GM19025 (cell line): ENCODE measurements at regions not wholly inside any gene's neighbourhood (a gene's known extent, or its start where the extent isn't known, plus 50 kb on each side); places are given as distances from the start of the nearest gene placed in this dataset.

Experiments used
- ATAC-seq: cut with Tn5 transposase; IDR thresholded peaks from one replicate; pipeline ENCODE4 v1.9.1; 2021; ENCODE audit warnings: mild to moderate bottlenecking, low read depth, moderate library complexity; ENCODE audit not compliant: unreplicated experiment

DNA sequence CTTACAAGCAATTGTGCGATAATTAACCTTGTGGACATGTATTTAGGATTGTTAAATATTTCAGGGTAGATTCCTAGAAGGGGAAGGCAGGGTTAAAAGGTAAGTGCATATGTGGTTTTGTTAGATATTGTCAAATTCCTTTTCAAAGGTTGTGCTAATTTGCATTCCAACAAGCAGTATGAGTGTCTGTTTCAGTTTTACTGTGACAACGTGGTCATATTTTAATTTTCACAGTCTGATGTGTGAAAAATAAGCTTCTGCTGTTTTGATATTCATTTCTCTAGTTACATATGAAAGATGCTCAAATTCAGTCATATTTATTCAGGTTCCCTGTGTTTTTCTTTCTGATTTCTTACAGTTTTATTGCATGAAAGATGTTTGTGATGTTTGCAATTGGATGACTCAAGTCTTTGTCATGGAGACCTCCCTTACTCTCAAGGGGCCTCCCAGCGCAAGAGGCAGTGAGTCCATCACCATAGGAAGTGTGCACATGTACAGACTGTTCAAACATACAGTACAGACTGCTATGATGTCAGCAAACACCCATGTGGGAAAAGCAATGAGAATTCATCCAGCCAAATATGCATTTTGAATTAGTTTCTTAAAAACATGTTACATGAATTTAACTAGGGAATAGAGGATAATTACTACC is 310.8 kb downstream of the GALR1 start:
- peak; percentile 83 for ATAC-seq

- no peak for ATAC-seq
Measured at GRCh38 chr18:77566604-77567003, 317.0 kb downstream of the GALR1 start.

GRCh38 chr18:77567205-77567604 is 317.6 kb downstream of the GALR1 start:
- ATAC-seq: no peak

DNA sequence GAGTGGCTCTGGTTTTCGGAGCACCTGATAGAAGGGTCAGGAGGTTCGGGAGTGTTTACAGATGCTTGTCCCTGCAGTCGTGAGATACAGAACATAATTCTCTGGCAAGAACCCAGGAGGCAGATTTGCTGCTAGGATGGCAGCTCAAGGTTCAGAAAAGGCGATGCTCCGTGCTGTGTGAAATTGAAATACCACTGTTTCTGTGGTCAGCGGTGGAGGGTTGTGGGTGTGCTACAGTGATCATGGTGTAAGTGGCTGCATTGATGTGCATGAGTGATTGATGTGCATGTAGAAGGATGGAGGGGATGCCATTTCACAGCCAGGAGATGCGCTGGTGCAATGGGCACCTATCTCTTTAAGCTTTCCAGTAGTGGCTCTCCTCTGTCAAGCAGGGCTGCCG is 322.1 kb downstream of the GALR1 start:
- ATAC-seq: no peak

- ATAC-seq: no peak
Measured at GRCh38 chr18:77572537-77572936, 322.9 kb downstream of the GALR1 start.

- ATAC-seq: no peak
Measured at GRCh38 chr18:77573571-77573970, 323.9 kb downstream of the GALR1 start.

DNA sequence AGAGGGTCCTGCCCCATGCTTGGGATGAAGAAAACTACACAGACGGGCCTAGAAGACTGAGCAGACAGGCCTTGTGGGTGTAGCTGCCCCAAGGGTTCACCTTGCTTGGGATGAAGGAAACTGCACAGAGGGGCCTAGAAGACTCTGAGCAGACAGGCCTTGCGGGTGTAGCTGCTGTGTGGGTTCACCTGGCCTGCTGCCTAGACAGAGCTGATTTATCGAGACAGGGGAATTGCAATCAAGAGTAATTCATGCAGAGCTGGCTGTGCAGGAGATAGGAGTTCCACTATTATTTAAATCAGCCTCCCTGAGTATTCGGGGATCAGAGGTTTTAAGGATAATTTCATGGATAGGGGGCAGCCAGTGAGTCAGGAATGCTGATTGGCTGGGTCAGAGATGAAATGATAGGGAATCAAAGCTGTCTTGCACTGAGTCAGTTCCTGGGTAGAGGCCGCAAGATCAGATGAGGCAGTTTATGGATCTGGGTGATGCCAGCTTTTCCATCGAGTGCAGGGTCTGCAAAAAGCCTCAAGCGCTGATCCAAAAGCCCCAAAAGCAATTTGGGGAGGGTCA is 341.4 kb downstream of the GALR1 start:
- ATAC-seq: no peak

DNA sequence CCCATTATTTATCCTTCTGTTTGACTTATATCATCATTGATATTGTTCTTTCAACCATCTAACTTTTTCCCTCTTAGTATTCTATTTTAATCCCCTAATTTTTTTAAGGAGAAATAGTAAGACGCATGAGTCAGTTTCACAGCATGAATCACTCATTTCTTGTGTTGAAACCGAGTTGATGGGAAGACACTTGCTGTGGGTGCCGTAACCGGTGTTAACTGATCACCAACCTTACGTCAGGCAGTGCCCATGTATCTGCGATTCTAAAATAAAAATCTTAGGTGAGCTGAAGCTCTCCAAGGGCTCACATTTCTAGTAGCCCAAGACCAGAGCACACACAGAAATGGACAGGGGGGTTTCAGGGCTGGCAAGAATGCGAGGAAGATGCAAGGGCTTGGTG is 348.1 kb downstream of the GALR1 start:
- ATAC-seq: no peak

DNA sequence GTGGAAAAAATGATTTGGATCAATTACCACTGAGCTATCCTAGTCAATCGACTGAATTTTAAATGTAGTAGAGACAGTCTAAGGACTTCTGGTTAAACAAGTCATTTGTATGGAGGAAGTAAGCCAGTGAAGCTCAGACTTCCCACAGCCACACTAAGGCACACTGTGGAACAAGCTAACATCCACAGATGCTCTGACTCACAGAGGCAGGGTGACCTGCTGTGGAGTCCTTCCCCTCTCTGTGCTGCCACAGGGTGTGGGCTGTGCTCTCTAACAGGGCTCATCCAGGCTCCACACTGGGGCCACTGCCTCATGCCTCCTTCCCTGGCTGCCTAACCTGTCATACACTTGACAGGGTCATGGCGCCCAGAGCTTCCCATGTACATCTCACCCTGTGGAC is 351.0 kb downstream of the GALR1 start:
- ATAC-seq: no peak

GRCh38 chr18:77601567-77601966 is 351.9 kb downstream of the GALR1 start:
- no peak for ATAC-seq

DNA sequence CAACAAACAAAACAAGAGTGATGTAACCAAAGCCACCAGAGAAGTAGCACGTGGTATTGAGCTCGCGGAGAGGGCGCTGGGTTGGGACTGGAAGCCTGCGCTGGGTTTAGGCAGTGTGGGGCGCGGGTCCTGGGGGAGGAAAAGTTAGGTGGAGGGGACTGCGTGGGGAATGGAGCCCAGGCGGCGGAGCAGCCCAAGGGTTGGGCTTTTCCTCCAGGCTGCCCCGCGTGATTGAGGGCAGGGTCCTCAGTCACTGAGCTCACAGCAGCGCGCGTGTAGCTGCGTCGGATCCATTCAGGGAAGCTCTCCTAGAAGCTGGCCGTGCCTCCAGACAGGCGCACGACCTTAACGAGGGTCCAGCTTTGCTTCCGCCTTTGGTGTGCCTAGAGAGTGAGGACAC is 357.4 kb downstream of the GALR1 start:
- no peak for ATAC-seq

- no peak for ATAC-seq
Measured at GRCh38 chr18:77608807-77609206, 359.2 kb downstream of the GALR1 start.

DNA sequence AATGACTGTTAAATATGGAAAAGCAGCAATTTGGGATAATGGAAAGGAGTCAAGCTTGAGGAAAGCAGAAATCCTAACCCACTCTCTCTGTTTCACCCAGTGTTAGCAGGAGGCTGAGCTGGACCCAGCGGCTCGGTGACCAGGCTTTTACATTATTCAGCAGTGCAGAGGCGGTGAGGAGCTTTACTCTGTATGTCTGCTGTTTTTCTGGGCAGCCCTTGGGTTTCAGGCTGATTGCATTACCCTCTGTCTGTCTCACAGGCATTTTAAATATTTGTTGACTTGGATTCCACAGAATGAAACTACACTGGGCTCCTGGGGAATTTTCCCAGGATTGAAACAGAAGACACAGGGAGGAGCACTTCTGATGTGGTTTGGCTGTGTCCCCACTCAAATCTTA is 368.0 kb downstream of the GALR1 start:
- no peak for ATAC-seq

- ATAC-seq: no peak
Measured at GRCh38 chr18:77619525-77619924, 369.9 kb downstream of the GALR1 start.

- no peak for ATAC-seq
Measured at GRCh38 chr18:77622009-77622692, 372.5 kb downstream of the GALR1 start.

GRCh38 chr18:77632758-77633157 is 383.1 kb downstream of the GALR1 start:
- no peak for ATAC-seq

DNA sequence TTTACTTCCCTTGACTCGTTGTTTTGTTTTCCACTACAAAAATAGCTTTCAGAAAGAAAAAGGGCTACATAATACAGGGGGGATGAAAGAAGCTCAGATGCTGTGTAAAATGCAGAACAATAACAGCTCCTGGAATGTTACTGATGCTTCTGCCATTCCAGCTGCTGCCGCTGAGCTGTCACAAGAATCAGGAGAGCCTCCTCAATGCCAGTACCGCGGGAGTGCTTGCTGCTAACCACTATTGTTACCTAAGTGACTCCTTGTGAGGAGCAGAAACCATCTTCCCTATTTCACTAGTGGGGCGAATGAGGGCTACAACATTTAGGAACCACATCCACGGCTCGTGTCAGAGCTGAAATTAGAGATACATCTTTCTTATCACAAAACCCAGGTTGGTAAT is 384.8 kb downstream of the GALR1 start:
- no peak for ATAC-seq

- ATAC-seq: no peak
Measured at GRCh38 chr18:77635451-77635850, 385.8 kb downstream of the GALR1 start.

DNA sequence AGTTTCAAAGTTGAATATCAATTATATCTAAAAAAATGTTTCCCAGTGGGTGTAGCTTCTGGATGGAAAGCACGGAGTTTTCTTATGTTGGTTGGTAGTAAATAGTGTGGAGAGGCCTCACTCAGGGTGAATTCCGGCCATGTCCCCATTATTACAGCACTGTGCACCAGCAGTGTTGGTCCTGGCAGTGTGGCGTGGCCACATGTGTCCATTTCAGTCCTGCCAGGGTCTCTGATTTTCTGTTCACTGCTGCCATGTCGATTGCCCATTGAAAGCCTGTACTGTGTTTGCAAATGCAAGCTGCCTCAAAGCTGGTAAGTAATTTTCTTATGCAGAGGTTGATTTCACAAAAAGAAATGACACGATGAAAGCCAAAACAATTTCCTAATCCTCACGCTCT is 386.2 kb downstream of the GALR1 start:
- no peak for ATAC-seq

GRCh38 chr18:77645170-77645872 is 395.7 kb downstream of the GALR1 start:
- no peak for ATAC-seq

DNA sequence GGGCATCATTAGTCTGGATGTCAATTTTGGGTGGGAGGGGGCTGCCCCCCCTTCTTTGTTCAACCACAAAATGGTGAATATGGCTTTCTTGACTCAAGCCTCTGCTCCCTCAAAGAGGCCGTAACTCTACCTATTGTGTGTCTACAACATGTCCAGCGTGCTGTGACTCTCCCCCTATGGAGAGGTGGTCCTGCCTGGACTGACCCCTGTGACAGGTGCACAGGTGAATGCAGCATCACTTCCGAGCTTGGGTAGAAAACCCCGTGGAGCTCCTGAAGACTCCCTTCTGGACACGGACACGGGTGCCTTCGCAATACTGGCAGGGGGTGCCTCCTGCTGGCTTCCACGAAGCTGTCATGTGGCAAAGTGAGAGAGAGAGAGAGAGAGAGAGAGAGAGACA is 397.8 kb downstream of the GALR1 start:
- no peak for ATAC-seq
